ENCODE measurements at regions not wholly inside any gene's neighbourhood (a gene's known extent, or its start where the extent isn't known, plus 50 kb on each side); places are given as distances from the start of the nearest gene placed in this dataset.

- no peaks in the 10 kb centered on the region for H3K9me2 ChIP-seq (replicated peaks; ENCODE audit: insufficient read depth)
- peaks cover 12% of the 10 kb centered on the region for H3K4me1 ChIP-seq (ENCODE audit: insufficient read depth)
- no peaks in the 10 kb centered on the region for H3K79me2 ChIP-seq
- no peak for DNase-seq (ENCODE audit: low spot score)
- TF ChIP-seq EZH2phosphoT487 (IDR thresholded peaks at IDR 0.05; ENCODE audit: low read depth, severe bottlenecking, unreplicated experiment) = no peak
- TF ChIP-seq, protein P1, sequence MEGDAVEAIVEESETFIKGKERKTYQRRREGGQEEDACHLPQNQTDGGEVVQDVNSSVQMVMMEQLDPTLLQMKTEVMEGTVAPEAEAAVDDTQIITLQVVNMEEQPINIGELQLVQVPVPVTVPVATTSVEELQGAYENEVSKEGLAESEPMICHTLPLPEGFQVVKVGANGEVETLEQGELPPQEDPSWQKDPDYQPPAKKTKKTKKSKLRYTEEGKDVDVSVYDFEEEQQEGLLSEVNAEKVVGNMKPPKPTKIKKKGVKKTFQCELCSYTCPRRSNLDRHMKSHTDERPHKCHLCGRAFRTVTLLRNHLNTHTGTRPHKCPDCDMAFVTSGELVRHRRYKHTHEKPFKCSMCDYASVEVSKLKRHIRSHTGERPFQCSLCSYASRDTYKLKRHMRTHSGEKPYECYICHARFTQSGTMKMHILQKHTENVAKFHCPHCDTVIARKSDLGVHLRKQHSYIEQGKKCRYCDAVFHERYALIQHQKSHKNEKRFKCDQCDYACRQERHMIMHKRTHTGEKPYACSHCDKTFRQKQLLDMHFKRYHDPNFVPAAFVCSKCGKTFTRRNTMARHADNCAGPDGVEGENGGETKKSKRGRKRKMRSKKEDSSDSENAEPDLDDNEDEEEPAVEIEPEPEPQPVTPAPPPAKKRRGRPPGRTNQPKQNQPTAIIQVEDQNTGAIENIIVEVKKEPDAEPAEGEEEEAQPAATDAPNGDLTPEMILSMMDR (IDR thresholded peaks at IDR 0.05; ENCODE audit: poor library complexity) = no peak
- no peak for TF ChIP-seq EZH2 (IDR thresholded peaks at IDR 0.05; ENCODE audit: borderline replicate concordance)
- no peak overlapping the region for H3K4me2 ChIP-seq
- no peak overlapping the region for H2AFZ ChIP-seq
- H3K27ac ChIP-seq = no peak overlapping the region
- H3K4me3 ChIP-seq = no peak overlapping the region
- H3K9me3 ChIP-seq (ENCODE audit: low read depth) = no peaks in the 10 kb centered on the region
- H3K36me3 ChIP-seq (replicated peaks; ENCODE audit: insufficient read depth, low read depth) = no peaks in the 10 kb centered on the region
- no peaks in the 10 kb centered on the region for H4K20me1 ChIP-seq (ENCODE audit: insufficient read depth, poor library complexity, severe bottlenecking)
- no peaks in the 10 kb centered on the region for H3K27me3 ChIP-seq
- WGBS (ENCODE audit: low lambda C conversion rate, missing lambda C conversion rate) = 90% methylated on average over 1 of the region's 1 CpG
Observed at GRCh38 chr9:38305582-38305981, 86.9 kb upstream of the ALDH1B1 start.

- Histone ChIP-seq H3K4me3 (no peak overlapping the region), H3K4me1 (ENCODE audit: insufficient read depth) (no peaks in the 10 kb centered on the region), H3K4me2 (no peak overlapping the region), H3K79me2 (no peaks in the 10 kb centered on the region), H3K9me3 (ENCODE audit: low read depth) (no peaks in the 10 kb centered on the region), H3K9me2 (replicated peaks; ENCODE audit: insufficient read depth) (no peaks in the 10 kb centered on the region), H4K20me1 (ENCODE audit: insufficient read depth, poor library complexity, severe bottlenecking) (no peaks in the 10 kb centered on the region), H3K27ac (no peak overlapping the region), H3K36me3 (replicated peaks; ENCODE audit: insufficient read depth, low read depth) (no peaks in the 10 kb centered on the region), H3K27me3 (no peaks in the 10 kb centered on the region), H2AFZ (no peak overlapping the region)
- DNase-seq (ENCODE audit: low spot score) = no peak
- WGBS (ENCODE audit: low lambda C conversion rate, missing lambda C conversion rate) = 98% methylated on average over 7 of the region's 7 CpGs
- TF ChIP-seq EZH2phosphoT487 (IDR thresholded peaks at IDR 0.05; ENCODE audit: low read depth, severe bottlenecking, unreplicated experiment) = no peak
- TF ChIP-seq EZH2 (IDR thresholded peaks at IDR 0.05; ENCODE audit: borderline replicate concordance) = no peak
- TF ChIP-seq, protein P1 (IDR thresholded peaks at IDR 0.05; ENCODE audit: poor library complexity) = no peak
Observed at GRCh38 chr9:38301376-38302106, 91.0 kb upstream of the ALDH1B1 start.

DNA sequence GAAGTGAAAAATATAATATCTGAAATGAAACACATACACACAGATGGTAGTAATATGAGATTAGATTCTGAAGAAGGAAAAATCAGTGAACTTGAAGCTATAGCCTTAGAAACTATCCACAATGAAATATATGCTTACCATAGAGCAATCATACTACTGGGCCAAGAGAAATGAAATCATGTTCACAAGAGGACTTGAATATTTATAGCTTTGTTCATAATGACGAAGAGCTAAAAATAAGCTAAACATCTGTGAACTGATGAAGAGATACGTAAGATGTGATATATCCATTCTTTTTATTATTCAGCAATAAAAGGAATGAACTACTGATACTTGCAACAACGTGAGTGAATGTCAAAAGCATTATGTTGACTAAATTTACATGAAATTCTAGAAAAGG, 92.6 kb upstream of the ALDH1B1 start:
- Histone ChIP-seq H3K79me2 (no peaks in the 10 kb centered on the region), H3K27ac (no peak overlapping the region), H2AFZ (no peak overlapping the region), H3K9me3 (ENCODE audit: low read depth) (no peaks in the 10 kb centered on the region), H3K4me1 (ENCODE audit: insufficient read depth) (no peaks in the 10 kb centered on the region), H3K4me3 (no peak overlapping the region), H3K9me2 (replicated peaks; ENCODE audit: insufficient read depth) (no peaks in the 10 kb centered on the region), H3K4me2 (no peak overlapping the region), H3K27me3 (no peaks in the 10 kb centered on the region), H4K20me1 (ENCODE audit: insufficient read depth, poor library complexity, severe bottlenecking) (no peaks in the 10 kb centered on the region), H3K36me3 (replicated peaks; ENCODE audit: insufficient read depth, low read depth) (no peaks in the 10 kb centered on the region)
- DNase-seq (ENCODE audit: low spot score) = no peak
- TF ChIP-seq EZH2 (IDR thresholded peaks at IDR 0.05; ENCODE audit: borderline replicate concordance) = no peak
- TF ChIP-seq EZH2phosphoT487 (IDR thresholded peaks at IDR 0.05; ENCODE audit: low read depth, severe bottlenecking, unreplicated experiment) = no peak
- TF ChIP-seq, protein P1 (IDR thresholded peaks at IDR 0.05; ENCODE audit: poor library complexity) = no peak
- WGBS (ENCODE audit: low lambda C conversion rate, missing lambda C conversion rate) = 32% methylated on average over 3 of the region's 3 CpGs
